HG02885 (cell line): ENCODE measurements at regions not wholly inside any gene's neighbourhood (a gene's known extent, or its start where the extent isn't known, plus 50 kb on each side); places are given as distances from the start of the nearest gene placed in this dataset.
"Not testable (repeated sequence)": the region's sequence is repeated elsewhere in the genome, so short reads cannot be mapped to it uniquely, and the experiment has no call there.

Experiments
- ATAC-seq: cut with Tn5 transposase; IDR thresholded peaks from one replicate; pipeline ENCODE4 v1.9.1; 2021; ENCODE audit warnings: mild to moderate bottlenecking; ENCODE audit not compliant: unreplicated experiment, poor library complexity

DNA sequence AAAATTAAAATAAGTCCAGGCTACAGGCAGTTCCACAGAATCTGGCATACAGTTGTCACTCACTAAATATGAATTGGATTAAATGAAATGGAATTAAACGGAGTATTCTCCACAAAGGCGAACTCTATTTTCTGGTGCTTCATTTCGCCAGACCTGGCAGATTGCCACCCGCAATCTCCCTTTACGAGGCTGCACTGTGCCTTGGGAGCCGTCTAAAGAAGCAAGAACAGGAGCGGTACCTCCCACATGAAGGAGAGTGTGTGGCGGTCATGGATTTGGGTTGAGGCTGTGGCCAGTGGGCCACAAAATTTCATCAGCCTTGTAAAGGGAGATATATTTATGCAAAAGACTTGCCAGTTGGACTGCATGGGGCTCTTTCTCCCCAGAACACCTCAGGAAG is 151.0 kb downstream of the OSR1 start:
- ATAC-seq = no peak

DNA sequence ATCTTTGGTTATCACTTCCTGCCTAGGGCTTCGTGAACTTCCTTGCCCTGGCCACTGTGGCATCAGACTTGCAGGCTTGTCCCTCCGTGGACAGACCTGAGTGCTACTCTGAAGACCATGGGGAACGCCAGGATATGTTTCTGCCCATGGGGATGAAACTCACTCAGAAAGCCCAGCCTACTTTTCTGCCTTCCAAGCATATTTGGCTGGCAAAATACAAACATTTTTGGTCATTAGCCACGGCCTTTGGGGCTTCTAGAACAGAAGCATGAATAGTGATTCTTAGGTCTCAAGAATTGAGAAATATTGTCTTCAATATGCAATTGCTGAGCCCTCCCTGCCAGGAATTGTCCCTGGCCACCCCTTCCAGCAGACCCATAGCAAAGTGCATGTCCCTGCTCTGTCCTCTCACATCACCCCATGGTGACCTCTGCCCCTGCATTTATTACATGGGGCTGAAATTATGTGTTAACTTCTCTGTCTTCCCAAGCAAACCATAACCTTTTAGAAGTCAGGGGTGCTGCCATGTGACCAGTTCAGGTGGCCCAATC is 152.4 kb downstream of the OSR1 start:
- ATAC-seq = no peak

DNA sequence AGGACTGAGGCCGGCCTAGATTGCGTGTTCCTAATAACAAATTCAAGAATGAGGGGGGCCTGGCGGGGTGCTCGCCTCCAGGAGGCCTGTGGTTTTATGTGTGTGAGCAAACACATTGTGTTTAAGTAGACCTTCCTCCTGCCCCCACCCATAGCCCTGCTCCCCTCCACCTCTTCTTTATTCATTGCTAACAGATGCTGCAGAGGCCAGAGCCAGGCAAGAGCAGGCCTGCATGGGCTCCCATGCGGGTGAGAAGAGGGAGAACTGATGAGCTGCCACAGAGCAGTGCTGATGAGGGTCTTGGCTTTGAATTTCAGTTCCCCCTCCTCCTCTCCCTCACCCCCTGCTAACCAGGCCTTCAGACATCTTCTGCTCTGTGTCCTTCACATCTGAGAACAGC is 154.6 kb downstream of the OSR1 start:
- no peak for ATAC-seq

DNA sequence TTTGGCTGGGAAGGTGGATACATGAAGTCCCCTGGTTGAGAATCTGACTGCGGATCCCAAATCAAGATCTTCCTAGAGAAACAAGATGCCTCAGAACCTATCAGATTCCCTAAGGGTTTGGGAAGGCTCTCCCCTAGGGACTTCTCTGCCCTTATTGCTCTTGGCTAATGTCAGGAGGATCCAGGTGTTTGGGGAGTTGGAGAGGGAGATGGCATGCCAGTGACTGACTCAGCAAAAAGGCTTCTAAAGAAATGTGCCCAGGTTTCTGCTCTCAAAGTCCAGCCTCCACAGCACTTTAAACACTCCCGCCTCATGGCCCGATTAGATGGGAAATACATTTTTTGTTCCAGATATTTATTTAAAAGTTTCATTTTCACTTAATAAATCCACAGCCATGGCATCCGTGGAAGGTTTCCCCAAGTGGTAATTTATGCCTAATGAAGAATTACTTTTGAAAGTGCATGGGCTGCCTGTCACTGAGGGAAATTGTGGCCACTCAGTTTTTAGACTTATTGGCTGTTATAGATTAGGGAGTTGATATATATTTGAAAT is 156.4 kb downstream of the OSR1 start:
- no peak for ATAC-seq

DNA sequence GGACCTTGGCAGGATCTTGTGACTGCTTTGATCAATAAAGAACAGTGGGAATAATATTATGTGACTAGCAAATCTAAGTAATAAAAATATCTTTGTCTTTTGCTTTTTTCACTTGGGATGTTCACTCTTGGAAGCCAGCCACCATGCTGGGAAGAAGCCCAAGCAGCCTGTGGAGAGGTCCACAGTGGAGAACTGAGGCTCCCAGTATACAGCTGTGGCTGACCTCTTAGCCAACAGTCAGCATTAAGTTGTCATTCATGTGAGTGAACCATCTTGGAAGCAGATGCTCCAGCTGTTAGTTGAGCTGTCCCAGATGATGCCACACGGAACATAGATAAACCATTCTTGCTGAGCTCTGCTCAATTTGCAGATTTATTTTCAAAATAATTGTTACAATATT is 160.0 kb downstream of the OSR1 start:
- no peak for ATAC-seq

DNA sequence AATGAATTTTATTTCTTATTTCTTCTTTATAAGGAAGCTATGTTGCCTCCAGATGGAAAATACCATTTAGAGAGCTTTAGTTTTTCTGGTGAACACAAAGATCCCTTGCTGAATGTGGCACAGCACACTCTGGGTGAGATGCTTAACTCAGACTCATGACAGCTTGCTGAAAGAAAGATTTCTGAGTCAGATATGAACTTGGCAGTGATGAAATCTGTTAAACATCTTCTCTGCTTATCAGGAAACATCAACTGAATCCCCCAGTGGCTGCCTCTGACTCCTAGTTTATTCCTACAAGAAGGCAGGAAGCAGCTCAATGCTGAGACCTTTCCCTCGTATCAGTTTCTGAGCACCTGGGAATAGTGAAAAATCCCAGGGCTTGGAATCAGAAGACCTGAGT is 162.8 kb downstream of the OSR1 start:
- no peak for ATAC-seq

DNA sequence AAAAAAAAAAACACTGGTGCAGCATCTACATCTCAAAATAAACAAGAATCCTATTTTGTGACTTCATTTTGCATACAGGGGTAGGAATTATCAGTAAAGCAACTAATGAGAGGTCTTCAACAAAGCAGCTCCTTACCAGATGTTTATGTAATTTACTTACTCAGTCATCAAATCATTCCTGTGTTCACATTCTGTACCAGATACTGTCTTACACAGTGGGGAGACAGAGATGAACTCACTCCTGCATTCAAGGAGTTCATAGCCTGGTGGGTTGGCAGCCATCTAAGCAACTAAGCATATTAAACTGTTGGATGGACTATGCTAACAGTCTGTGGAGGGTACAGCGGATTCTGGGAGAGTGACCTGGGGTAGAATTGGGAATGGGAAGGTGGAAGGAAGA is 169.0 kb downstream of the OSR1 start:
- ATAC-seq = no peak

DNA sequence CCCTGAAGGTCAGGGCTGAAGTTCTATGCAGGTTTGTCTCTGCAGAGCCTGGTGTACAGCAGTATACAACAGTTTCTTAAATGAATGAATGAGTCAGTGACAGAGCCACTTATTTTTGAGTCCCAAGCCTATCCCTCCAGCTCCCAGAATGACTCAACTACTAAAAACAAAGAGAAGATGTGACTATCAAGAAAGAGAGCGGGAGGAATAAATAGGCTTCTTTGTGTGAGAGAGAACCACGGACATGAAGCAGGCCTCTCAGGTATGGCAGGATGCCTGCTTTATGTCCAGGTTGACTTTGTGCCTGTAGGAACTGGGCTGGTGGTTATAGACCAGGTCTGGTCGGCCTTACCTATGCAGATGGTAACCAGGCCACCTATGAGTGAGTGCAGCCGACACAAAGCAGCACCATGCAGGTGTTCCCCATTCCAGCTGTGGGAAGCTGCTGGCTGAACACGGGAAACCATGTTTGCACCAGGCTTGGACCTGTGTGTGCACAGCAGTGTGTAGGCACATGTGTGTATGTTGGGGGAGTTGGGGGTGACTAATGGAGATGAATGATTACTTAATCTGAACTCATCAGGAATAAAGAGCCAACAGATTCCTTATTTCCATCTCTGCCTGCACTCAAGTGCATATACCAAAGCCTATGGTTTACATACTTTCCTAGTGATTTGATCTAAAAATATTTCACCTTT is 171.0 kb downstream of the OSR1 start:
- ATAC-seq = no peak

DNA sequence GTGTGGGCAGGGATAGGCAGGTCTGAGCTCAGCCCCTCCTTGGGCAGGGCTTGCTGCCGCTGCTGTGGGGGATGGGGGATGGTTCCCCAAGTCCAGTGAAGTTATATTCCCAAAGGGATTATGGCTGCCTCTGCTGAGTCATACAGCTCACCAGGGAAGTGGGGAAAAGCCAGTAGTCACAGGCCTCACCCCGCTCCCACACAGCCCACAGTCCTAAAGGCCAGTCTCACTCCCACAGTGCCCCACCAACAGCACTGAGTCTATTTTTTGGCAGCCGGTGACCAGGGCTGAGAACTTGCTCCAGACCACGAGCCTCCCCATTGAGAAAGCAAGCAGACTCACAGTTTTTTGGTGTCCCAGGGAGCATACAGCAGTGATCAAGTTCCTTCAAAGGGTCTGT is 173.3 kb downstream of the OSR1 start:
- ATAC-seq = no peak

DNA sequence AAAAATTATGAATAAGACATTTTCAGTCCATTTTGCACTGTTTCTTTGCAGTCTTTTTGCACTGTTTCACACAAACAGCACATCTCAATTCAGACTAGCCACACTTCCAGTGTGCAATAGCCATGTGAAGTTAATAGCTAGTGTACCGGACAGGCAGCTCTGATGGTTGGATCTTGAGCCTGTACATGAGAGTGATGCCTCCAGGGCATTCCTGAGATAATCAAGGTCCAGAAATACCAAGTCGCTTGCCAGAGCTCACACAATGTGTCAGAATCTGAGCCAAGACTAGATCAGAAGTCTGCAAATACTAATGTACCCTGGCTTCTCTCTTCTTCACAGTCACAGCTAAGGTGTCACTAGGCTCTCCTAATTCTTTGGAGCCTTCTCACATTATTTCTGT is 180.2 kb downstream of the OSR1 start:
- ATAC-seq = no peak

DNA sequence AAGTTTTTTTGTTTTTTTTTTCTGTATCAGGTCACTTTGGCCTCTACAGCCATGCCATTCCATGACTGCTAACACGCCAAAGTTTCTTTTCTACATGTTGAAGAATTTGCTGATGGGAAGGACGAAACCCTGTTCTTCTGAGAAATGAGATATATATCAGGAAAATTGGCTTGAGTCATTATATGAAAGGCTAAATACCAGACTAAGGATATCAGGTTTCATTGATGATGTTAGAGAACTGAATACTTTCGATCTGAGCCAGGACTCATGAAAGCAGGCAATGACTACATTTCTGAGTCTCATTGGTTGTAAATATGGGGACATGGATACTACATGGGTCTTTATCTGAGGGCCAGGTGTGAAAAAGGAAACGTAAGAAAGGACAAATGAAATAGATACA is 181.4 kb downstream of the OSR1 start:
- ATAC-seq = peak; percentile 50

DNA sequence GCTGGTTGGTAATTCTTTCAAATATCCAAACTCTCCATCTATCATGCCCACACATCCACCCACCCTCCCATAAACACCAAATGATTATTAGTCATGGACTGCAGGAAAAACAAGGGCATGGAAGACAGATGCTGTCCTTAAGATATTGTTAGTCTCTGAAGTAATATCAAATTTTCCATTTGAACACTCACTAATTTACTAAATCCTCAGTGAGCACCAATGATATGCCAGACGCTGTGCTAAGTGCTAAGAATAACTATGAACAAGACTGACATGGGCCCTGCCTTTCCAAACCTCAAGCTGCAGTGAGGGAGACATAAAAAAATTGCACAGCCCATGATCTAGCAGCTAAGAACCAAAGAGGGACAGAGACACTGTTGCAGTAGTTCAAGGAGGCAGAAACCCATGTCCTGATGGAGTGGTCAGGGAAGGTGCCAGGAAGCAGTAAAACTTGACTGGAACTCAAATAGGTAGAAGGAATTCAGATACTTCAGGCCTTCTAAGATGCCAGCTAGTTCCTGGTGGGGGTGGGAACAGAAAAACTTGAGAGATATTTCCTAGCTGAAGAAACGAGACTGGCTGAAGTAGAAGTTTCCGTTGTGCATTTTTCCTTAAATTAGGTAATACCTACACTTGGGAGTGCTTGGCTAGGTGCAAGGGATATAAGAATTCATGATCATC is 182.1 kb downstream of the OSR1 start:
- ATAC-seq = no peak

DNA sequence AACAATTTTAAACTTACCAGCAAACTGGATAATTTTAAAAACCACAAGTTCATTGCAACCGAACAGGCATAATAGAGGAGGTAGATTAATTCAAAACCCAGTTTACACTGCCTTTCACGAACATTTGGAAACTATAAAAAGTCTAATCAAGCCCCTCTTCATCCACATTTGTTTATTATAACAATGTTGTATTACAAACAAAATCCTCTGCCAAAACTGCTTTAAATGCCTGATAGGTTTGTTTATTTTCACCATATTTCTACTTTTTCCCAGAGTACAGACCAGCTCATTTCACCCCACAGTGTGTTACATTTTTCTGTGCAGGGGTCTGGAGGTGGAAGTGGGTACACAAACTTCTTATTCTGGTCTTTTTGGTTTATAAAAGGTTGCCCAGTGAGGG is 184.2 kb downstream of the OSR1 start:
- ATAC-seq = no peak

DNA sequence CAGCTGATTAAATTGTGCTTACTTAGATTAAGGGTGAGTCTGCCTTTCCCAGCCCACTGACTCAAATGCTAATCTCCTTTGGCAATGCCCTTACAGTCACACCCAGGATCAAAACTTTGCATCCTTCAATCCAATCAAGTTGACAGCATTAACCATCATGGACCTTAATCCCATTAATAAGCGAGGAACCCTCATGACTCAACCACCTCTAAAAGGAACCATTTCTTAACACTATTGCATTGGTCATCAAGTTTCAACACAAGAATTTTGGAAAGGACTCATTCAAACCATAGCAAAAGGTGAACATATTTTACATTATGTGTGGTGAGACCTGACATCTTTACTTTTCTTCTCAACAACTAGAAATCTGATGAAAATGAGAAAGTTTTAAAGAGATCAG is 187.0 kb downstream of the OSR1 start:
- ATAC-seq = no peak

DNA sequence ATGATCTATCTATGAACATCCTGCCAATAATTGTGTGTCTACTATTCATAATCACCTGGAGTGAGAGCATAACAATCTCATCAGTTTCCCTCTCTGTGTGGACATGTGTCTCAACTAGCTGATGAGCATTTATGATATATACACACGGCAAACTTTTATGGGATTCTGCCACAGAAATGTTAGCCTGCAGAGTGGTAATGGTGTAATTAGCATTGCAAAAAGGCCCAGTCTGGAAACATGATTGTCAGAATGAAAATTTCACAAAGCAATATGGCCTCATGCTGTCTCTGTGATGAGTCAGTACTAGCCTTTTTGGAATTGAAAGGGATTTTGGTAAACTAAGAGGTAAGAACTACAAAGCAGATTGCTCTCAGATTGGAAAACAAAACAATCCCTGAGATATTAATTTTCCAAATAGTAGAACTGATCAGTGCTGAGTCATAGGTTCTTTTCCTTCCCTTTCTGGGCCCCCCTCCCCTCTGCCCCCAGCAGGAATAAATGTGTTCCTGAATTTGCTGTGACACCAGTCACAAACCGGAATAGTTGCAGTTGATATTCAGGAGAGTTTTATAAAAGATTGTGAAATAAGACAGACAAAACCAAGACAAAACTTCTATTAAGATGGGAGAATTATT is 189.2 kb downstream of the OSR1 start:
- ATAC-seq = no peak

DNA sequence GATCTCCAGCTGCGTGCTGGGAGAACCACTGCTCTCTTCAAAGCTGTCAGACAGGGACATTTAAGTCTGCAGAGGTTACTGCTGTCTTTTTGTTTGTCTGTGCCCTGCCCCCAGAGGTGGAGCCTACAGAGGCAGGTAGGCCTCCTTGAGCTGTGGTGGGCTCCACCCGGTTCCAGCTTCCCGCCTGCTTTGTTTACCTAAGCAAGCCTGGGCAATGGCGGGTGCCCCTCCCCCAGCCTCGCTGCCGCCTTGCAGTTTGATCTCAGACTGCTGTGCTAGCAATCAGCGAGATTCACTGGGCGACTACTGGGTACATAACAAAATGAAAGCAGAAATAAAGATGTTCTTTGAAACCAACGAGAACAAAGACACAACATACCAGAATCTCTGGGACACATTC is 194.3 kb downstream of the OSR1 start:
- ATAC-seq = not testable (repeated sequence)

DNA sequence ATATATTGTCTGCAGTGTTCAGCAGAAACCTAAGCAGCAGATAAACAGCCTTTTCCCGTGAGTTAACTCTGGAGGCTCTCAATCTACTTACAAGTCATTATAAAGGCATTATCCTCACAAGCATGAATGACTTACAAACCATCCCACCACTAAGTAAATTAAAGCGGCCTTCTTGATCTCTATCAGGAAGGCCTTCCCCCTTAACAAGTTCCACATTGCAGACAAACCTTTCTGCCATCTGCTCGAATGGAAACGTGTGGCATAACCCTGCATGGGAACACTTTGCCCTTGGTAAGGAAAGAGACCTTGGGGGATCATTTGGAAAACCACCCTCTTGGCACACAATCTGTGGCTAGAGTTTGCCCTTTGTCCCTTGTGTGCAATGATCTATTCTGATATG is 199.5 kb downstream of the OSR1 start:
- ATAC-seq = no peak

DNA sequence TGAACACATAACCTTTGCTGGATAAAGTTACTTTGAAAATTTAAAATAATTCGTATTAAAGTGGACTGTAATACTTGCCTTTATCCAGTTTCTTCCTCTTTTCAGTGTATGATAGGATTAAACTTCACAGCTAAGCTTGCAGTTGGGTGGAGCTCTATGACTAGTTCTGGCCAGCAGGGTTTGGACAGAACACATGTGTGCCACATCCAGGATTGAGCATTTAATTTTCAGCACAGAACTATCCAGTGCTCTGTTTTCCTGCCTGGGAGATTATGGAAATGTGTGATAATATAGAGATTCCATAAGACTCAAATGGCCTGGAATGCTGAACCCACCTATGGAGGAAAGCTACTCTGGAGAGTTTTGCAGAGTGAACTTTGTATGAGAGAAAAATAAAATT is 200.2 kb downstream of the OSR1 start:
- no peak for ATAC-seq

DNA sequence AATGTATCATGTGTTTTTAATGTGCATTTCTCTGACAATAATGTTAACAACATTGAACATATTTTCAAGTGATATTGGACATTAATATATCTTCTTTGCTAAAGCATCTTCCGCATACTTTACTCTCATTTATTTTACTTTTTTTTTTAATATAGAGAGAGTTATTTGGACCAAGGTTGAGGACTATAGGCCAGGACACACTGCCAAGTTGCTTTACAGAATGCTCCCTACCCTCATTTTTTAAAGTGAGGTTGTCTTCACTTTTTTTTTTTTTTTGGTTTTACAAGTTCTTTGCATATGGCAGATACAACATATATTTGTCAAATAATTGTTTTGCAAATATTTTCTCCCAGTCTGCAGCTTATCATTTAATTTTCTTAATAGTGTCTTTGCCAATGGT is 201.8 kb downstream of the OSR1 start:
- no peak for ATAC-seq

DNA sequence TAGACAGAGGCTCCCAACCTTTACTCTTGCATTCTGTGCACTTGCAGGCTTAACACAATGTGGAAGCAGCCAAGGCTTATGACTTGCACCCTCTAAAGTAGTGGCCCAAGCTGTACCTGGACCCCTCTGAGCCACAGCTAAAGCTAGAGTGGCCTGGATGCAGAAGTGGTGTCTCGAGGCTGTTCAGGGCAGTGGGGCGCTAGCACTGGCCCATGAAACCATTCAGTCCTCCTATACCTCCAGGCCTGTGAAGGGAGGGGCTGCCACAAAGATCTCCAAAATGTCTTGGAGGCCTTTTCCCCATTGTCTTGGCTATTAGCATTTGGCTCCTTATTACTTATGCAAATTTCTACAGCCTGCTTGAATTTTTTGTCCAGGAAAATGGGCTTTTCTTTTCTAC is 207.7 kb downstream of the OSR1 start:
- no peak for ATAC-seq

DNA sequence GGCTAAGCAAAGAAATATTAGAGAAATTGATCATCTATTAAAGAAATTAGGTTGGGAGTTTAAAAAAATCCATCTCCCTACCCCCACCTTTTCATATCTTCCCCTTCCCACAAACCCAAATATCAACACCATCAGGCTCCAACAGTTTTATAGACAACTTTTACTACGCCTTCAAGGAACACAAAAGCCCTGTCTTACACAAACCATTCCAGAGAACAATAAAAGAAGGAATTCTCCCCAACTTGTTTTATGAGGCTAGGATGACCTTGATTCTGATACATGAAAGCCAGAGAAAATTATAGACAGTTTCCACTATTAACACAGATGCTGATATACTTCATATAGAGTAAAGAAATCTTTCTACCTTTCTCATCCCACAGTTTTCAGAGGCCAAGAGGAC is 211.6 kb downstream of the OSR1 start:
- no peak for ATAC-seq
